HG02973 (cell line): ENCODE measurements at regions not wholly inside any gene's neighbourhood (a gene's known extent, or its start where the extent isn't known, plus 50 kb on each side); places are given as distances from the start of the nearest gene placed in this dataset.

Experiments used
- ATAC-seq: cut with Tn5 transposase; IDR thresholded peaks from one replicate; pipeline ENCODE4 v1.9.1; 2021; ENCODE audit warnings: moderate library complexity; ENCODE audit not compliant: unreplicated experiment

DNA sequence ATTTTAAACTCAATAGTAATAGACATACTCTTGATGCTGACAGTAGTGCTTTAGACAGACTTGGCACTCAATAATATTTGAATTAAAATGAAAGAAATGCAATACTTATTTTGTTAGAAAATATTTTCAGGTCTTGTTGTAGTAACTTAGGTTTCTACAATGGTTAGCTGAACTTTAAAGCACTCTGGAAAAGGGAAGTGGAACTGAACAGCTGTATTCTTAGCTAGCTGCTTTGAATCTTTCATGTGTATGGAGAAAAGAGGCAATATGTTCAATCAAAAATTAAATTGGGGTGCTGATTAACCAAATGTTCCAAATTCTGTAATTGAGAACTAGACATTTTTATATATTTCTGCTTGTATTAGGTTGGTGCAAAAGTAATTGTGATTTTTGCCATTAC is 517.9 kb upstream of the RAG2 start:
- no peak for ATAC-seq

DNA sequence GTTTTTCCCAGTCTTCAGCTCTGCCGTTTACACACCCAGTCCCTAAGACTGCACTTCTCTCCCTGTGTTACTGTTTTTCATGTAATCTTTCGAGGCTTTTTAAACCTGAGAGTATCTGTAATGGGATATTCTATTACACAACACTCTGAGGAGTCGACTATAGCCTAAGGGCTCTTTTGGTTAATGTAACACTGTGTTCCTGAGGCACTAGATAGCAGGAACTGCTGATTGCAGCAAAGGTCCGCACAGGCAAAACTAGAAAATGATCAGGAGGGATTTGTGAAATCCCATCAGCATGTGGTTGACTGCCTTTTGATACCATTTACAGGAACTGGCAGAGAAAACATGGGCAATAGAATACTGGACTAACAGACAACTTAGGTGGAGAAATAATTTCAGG is 512.3 kb upstream of the RAG2 start:
- no peak for ATAC-seq

DNA sequence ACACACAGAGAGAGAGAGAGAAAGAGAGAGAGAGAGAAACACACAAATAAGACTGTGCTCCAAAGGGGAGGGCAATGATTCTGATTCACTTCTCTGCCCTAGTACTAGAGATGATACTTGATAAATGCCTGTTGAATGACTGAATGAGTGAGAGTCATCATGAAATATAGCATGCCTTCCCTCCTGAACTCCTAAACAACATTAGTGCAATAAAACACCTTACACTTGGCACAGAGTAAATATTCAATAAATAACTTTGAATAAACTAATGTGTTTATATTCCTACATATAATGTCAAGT is 511.2 kb upstream of the RAG2 start:
- no peak for ATAC-seq

DNA sequence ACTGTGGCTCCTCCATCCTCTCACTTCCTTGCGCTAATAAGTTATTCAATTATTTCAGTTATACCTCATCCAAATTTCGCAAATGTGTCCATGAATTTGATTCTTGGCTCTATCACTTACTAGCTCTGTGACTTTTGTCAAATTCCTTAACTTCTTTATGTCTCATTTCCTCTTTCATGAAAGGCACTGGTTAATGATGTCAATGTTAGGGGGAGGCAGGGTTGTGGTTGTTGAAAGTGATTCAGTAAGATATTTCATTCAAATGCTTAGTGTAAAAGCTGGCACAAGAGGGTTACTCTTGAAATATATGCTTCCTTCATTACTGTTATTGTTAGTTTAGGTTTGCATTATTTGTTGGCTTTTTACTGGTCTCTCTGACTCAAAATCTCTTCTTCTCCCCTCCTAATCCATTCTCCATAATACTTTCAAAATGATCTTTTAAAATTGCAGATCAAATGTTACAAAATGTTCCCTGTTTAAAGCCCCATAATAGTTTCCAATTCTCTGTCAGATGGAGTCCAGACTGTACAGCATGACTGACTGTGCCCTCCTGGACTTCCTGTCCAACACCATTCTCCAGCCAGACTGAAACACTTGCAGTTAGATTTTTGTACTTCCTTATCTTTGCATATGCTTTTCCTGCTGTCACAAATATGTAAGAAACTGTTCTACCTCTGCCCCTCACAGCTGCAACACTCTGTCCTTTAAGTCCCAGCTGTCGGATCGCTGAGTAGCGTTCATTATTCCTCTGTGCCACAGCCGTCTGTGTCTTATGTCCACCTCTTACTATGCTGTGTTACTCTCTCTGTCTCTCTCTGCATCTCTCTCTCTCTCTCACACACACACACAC is 510.6 kb upstream of the RAG2 start:
- no peak for ATAC-seq

DNA sequence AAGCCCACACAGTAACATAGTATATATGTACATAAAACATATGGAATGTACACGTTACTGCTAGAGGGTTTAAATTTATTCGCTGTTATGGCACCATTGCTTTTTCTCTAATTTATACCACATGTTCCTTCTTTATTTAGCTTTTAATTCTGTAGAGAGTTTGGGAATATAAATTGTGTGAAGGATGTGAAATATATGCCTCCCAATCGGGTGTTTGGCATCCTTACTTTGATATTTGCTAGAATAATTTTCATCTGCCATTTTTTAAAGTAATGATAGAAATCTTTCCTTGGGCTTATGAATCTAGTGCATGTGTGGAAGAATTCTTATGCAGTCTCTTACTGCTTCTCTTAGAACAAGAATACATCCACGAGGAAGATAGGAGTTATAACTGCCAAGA is 509.8 kb upstream of the RAG2 start:
- no peak for ATAC-seq

DNA sequence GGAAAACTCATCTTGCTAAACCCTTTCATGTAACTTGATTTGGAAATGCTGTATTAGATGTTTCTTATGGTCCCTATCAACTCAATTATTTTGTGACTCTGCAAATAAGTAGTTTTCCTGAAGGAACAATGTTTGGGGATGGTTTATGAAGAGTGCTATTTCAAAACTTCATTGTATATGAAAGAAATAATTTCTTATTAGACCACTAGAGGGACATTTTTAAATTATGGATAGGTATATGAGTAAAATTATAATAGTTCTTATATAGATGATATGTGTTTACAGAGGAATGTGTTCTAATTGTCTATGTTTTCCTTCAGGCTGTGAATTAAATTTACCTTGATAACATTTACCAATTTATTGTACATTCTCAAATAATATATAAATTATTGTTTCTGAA is 509.4 kb upstream of the RAG2 start:
- ATAC-seq: no peak

DNA sequence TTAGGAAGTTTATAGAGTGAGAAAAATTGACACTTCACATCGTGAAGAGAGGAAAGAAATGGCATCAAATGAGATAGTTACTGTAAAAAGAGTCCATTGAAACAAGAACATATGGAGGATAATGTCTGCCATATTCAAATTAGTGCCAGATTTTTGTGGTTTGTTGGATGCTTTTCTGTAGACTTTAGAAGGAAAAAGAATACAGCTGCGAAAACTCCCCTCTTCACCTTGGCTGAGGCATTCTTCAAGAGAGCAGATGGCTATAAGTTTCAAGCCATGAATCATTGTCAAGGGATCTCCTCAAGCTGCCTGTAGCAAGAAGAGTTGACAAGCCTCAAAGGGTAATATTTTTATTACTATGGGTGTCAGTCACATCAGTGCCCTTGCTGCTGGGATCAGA is 507.4 kb upstream of the RAG2 start:
- ATAC-seq: no peak

DNA sequence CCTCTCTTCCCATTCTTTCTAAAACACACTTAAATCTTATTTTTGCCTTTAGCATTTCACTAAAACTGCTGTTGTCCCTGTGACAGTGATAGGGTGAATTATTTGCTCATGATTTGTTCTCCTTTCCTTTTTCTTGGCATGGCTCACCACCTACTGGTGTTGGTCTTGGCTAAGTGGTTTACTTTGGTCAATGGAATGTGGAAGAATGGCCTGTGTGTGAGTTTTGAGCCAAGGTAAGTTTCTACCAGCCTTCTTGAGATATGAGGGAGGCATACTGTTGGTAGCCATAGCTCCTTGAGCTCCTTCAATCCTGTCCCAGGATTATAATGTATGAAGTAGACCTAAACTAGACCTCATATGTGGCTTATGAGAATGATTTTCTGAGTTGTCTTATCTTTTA is 506.3 kb upstream of the RAG2 start:
- ATAC-seq: no peak

DNA sequence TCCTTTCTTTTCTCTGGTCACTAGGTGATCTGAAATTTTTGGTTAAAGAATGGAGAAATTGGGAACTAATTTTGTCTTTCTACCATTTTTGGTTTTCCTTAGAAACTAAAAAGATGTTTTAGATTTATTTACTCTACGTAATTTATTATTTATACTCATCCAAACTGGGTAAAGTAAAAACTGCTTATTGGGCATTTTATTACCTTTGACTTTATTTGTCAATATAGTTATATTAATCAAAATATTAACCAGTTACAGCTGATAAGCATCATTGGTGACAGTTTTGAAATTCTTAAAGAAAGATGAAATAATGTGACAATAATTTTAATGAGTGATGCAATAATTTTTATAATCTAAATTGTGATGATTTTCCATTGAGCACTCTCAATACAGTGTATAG is 502.0 kb upstream of the RAG2 start:
- ATAC-seq: no peak

DNA sequence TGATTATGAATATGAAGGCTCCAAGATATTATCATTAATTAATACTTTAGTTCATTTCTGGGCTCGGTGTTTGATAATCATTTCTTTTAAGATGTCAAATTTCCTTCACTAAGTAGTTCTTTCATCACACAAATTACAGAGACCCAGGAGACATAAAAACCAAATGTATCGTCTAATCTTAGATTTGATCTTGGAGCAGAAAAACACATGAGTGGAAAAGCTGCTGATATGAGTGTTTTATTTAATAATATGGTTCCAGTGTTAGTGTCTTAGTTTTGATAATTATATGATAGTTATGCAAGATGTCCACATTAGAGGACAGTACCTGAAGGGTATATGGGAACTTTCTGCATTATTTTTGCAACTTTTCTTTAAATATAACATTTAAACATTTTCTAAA is 494.5 kb upstream of the RAG2 start:
- ATAC-seq: no peak

DNA sequence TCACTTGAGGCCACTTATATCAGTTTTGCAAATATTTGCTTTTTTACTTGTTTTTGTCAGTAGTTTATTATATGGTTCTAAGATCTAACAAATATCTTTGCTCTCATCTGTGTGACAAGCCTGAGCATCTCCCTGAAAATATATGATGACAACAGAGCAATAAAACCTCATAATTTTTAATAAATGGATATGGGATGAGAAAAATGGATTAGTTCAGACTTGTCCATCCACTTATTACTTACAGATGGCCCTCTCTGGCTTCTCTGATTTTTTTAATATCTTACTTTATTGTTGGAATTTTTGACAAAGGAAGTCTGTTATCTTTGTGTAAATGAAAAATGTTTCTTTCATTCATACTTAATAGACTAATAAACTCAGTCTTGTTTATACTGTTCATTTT is 491.4 kb upstream of the RAG2 start:
- ATAC-seq: no peak

DNA sequence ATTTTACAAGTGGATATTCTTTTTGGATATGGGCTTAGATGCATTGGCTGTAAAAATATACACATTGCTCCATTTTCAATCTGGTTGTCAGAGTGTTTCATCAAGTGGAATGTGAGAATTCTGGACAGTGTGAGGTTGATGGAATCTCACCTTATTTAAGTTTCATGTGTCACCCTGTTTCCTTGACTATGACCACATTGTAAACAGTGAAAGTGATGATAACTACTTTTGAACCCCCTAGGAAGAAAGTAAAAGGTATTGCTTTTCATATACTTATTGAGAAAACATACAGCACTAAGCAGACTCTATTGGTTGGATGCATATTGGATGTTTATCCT is 490.5 kb upstream of the RAG2 start:
- ATAC-seq: no peak

DNA sequence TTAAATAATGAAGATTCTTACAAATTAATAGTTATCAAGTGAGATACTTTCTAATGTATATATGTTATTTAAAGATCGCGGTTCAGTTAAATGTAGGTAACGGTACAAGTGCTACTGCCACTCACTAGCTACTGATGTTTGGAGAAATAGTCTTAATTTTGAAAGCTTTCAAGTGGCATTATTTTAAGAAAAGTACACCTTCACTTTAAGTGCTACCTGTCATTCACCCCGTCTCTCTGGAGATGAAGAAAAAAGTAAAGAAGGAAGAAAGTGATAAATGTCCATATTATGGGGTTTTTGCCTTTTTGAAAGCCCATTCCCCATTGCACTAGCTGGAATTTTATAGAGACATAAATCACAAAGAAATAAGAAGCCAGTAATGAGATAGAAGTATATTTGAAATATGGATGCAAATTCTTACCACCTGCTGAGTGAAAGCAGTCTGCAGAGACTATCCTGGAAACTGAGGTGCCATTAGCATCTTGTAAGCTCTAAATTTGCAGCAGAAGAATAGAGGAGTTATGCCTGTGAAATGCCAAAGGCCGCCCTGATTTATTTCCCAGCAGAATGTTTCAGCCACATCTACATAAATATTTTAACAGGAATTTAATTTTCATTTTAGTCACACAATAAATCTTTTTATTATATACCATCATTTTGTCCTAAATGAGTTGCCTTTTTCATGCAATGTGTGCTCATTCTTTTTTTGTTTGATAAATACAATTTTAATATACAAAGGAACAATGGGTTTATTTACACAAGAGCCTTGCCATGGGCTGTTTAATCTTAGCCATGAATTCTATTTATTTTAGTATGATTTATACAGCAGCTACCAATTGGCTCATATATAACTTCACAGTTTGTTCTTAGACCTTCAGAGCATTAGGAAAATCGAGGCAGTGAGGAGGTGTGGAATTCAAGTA is 489.9 kb upstream of the RAG2 start:
- no peak for ATAC-seq

DNA sequence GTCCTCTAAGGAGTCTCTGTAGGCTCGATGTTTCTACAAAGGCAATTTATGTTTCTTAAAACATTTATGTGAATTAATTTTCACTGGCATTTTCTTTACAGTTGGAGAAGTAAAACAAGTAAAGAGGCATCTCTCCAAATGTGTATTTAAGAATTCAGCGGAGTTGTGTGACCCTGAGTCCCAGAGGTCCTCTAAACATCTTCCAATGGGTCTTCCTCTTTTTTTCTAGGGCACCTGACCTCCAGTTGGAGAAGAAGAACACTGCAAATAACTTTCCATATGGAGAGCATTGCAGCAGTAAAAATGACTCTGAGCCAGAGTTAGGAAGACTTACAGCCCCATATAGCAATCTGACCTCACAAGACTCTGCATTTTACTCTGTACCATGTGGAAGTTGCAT is 480.5 kb upstream of the RAG2 start:
- no peak for ATAC-seq

DNA sequence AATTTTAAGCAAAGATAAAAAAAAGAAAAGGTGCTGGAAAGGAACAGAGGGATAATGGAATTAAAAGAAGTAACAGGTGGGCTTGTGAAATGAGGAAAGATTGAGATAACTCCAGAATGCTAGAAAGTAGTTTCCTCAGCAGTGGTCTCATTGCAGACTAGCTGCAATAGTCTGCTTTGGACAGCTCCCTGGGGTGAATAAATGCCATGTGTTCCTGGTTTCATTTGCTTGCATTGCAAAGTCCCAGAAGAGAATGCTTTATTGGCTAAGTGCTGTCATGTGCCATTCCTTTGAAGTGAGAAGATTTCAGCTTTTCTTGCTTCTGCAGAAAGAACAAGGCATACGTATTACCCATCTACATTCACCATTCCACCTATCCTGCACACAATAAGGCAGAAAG is 478.8 kb upstream of the RAG2 start:
- no peak for ATAC-seq

DNA sequence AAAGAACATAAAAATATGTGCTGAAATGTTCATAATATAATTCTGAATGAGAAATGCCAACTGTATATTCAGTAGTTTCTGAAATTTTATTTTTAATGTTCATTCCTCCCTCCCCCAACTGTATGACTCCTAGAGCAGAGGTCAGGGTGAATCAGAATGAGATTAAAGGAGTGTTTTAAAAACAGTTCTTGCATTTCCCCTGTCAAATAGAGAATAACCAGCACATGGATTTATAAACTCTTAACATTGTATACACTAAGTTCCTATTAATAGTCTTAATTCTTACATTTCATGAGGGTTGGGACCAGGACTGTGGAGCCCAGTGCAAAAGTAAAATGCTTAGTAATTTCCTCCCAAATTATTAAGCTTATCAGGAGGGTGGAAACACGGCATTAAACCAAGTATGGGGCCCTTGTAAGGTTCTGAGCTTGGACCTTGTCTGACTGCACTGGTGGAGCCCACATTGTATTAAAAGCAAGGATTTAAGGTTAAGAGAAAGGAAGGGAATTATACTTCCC is 474.6 kb upstream of the RAG2 start:
- ATAC-seq: no peak

DNA sequence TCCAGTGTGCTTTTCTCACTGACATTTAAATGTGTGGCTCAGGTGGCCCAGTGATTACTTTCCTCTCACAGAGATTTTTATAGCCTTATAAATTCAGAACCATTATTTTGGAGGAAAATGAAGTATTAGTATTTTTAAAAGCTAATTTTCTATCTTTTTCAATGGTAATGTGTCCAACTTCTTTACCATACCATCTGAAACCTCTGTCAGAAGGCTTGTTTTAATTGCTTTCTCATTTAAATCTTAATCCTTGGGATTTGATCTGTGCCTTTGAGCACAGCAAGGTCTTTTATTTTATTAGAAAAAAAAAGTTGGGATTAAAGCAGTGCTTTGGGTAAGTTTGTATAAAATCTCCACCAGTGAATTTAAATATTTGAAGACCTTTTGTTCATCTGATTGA is 452.3 kb upstream of the RAG2 start:
- ATAC-seq: no peak

DNA sequence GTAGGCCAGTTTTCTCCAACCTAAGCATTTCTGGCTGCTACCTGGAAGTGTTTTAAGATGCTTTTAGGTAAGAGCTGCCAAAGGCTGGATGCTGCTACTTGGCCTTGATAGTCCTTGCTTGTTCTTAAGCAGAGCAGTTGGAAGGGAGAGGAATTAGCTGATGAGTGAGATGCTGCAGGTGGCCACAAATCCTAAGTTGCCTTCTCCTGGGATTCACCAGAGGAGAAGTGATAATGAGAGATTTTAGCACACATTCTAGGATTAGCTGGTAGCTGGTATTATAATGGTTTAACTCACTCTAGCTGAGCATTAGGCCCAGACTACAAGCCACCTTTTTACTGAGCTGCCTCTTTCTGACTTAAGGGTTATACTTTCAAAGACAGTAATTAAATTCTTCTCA is 442.9 kb upstream of the RAG2 start:
- ATAC-seq: no peak

DNA sequence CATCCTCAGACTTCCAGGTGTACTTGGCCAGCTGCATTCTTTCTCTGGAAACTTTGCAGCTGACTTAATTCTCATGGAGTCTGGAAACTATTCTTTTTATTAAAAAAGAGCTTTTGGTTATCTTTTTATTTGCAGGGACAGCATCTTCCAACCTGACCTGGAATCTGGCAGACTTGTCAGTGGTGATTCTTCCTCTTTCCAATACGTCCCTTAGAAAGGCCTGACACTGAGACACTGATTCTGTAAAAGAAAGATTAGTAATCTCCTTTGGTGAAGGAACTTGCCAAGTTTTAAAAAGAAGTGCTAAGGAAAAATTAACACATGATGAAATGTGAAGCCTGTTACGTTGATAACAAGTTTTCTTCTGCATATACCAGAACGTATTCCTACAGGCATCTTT is 440.9 kb upstream of the RAG2 start:
- no peak for ATAC-seq

DNA sequence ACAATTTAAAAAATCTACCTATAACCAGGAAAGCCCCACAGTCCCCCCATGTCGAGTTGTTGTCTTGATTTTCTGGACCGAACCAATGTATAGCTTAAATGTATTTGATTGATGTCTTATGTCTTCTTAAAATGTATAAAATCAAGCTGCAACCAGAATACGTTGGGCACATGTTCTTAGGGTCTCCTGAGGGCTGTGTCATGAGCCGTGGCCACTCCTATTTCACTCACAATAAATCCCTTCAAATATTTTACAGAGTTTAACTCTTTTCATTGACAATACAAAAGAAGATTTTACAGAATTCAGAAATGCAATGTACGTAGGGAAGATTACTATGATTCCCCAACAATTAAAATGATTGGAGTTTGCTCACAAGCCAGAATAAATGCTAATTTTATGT is 428.7 kb upstream of the RAG2 start:
- no peak for ATAC-seq

DNA sequence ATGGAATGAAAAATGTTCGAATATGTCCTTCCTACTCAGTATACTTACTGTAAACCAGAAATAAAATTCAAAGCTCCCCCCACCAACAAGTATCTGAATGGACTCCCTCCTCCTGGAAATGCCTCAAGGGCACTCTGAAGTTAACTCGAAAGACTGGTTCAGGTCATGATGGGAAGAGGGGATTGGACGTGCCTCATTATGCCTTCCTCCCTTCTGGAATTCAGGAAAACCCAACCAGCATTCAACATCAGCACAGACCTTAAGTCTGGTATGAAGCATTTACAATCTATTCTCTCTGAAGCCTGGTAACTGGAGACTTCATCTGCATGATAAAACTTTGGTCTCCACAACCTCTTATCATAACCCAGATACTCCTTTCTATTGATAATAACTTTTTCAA is 428.3 kb upstream of the RAG2 start:
- ATAC-seq: no peak

DNA sequence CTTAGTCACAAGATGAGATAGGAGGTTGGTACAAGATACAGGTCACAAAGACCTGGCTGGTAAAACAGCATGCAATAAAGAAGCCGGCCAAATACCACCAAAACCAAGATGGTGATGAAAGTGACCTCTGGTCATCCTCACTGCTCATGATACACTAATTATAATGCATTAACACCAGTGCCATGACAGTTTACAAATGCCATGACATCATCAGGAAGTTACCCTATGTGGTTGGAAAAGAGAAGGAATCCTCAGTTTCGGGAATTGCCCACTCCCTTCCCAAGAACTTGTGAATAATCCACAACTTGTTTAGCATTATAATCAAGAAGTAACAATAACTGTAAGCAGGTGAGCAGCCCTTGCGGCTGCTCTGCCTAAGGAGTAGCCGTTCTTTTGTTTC is 408.5 kb upstream of the RAG2 start:
- ATAC-seq: no peak
